Gastrocnemius medialis (tissue), 4 donors: ENCODE measurements at regions not wholly inside any gene's neighbourhood (a gene's known extent, or its start where the extent isn't known, plus 50 kb on each side); places are given as distances from the start of the nearest gene placed in this dataset.

Experiments used
- ATAC-seq, 2 donors: fragments of 150-250 bp; one replicate each; pipeline ENCODE4 v1.9.1; 2016
- DNase-seq, 2 donors: peaks; one replicate each; pipeline ENCODE4 v3.0.0-alpha.2; 2019
- H3K27ac ChIP-seq, 4 donors: fragments of 200-600 bp; sonication (generic); 1 replicate in 1 of 4; 2 replicates in 3 of 4; pipeline ENCODE4 v1.5.1; 2016 to 2018; ENCODE audit warnings: mild to moderate bottlenecking in 2 of 4, moderate library complexity in 1 of 4
- H3K27me3 ChIP-seq, 3 donors: fragments of 200-600 bp; sonication (generic) in 2 of 3; 1 replicate in 1 of 3; 2 replicates in 2 of 3; pipeline versions ENCODE4 v1.5.1 to v1.6.0; 2016 to 2019; ENCODE audit warnings: mild to moderate bottlenecking in 1 of 3, moderate library complexity in 1 of 3
- H3K36me3 ChIP-seq, 2 donors: fragments of 200-600 bp; sonication (generic) in 1 of 2; one replicate each; pipeline ENCODE4 v1.5.1; 2017 to 2018
- H3K4me1 ChIP-seq, 2 donors: fragments of 200-600 bp; sonication (generic) in 1 of 2; one replicate each; pipeline ENCODE4 v1.5.1; 2016 to 2017; ENCODE audit warnings: mild to moderate bottlenecking in 2 of 2
- H3K4me3 ChIP-seq, 4 donors: fragments of 200-600 bp; sonication (generic) in 3 of 4; 1 replicate in 1 of 4; 2 replicates in 3 of 4; pipeline ENCODE4 v1.5.1; 2016 to 2019; ENCODE audit warnings: mild to moderate bottlenecking in 2 of 4
- H3K9me3 ChIP-seq, 3 donors: fragments of 200-600 bp; sonication (generic) in 2 of 3; 1 replicate in 1 of 3; 2 replicates in 2 of 3; pipeline ENCODE4 v1.5.1; 2016 to 2019
- CTCF ChIP-seq, 5 experiments: fragments of 450-650 bp in 3 of 5; fragments of 200-600 bp in 2 of 5; sonication (generic) in 2 of 5; IDR thresholded peaks in 4 of 5; conservative IDR thresholded peaks in 1 of 5; 1 replicate in 4 of 5; 2 replicates in 1 of 5; pipeline ENCODE4 v1.5.1; 2016 to 2019; ENCODE audit warnings: antibody characterized with exemption in 5 of 5, mild to moderate bottlenecking in 3 of 5, moderate library complexity in 3 of 5
- POLR2A ChIP-seq, 2 donors: fragments of 450-650 bp; IDR thresholded peaks; one replicate each; pipeline ENCODE4 v1.6.1; 2017; ENCODE audit warnings: antibody characterized with exemption in 2 of 2, mild to moderate bottlenecking in 2 of 2, moderate library complexity in 2 of 2
- in situ Hi-C, 4 donors: fragments of 200-750 bp; cut with MboI; loops; one replicate each; pipeline versions ENCODE4 v1.15.0 to v1.8.0; 2017; ENCODE audit warnings: low sequenced_read_pairs in 4 of 4
- intact Hi-C: fragments of 100-400 bp; cut with DNase I; formaldehyde crosslinking; loops from one replicate; pipeline ENCODE4 v1.15.1; 2023; ENCODE audit warnings: low total_unique reads

- intact Hi-C loops = no loop called here
Measured at GRCh38 chr10:133019651-133020050, 68.1 kb upstream of the ADGRA1 start.

GRCh38 chr10:133019191-133019590 is 68.5 kb upstream of the ADGRA1 start:
- TF ChIP-seq POLR2A (IDR thresholded peaks at IDR 0.05) = no peak
- TF ChIP-seq CTCF (IDR thresholded peaks at IDR 0.05 in 4 of 5, conservative IDR thresholded peaks at IDR 0.05 in 1 of 5) = no peak
- Histone ChIP-seq H3K27ac (no peak overlapping the region), H3K36me3 (no peaks in the 10 kb centered on the region), H3K4me3 (no peak overlapping the region), H3K9me3 (no peaks in the 10 kb centered on the region), H3K27me3 (peaks cover 5 to 21% (median 11%) of the 10 kb centered on the region in 3 donors), H3K4me1 (no peaks in the 10 kb centered on the region)
- intact Hi-C loops (no loop called here), in situ Hi-C loops (no loop called here)
- DNase-seq = no peak
- no peak for ATAC-seq

More at GRCh38 chr10:133019651-133020050, 68.1 kb upstream of the ADGRA1 start:
- Histone ChIP-seq H3K4me3 (no peak overlapping the region), H3K4me1 (no peaks in the 10 kb centered on the region), H3K27me3 (peaks cover 5 to 21% (median 11%) of the 10 kb centered on the region in 3 donors), H3K9me3 (no peaks in the 10 kb centered on the region), H3K36me3 (no peaks in the 10 kb centered on the region), H3K27ac (no peak overlapping the region)
- DNase-seq (no peak), ATAC-seq (no peak)
- no peak for TF ChIP-seq POLR2A (IDR thresholded peaks at IDR 0.05)
- TF ChIP-seq CTCF (IDR thresholded peaks at IDR 0.05 in 4 of 5, conservative IDR thresholded peaks at IDR 0.05 in 1 of 5) = no peak
- in situ Hi-C loops = no loop called here

- in situ Hi-C loops (no loop called here), intact Hi-C loops (no loop called here)
- no peak for ATAC-seq
- Histone ChIP-seq H3K27me3 (peaks cover 5 to 19% (median 13%) of the 10 kb centered on the region in 3 donors), H3K9me3 (no peaks in the 10 kb centered on the region), H3K4me3 (no peak overlapping the region), H3K36me3 (no peaks in the 10 kb centered on the region), H3K27ac (no peak overlapping the region), H3K4me1 (no peaks in the 10 kb centered on the region)
- TF ChIP-seq CTCF (IDR thresholded peaks at IDR 0.05 in 4 of 5, conservative IDR thresholded peaks at IDR 0.05 in 1 of 5) (no peak), POLR2A (IDR thresholded peaks at IDR 0.05) (no peak)
- no peak for DNase-seq
Measured at GRCh38 chr10:133018491-133018890, 69.2 kb upstream of the ADGRA1 start.

- TF ChIP-seq POLR2A (IDR thresholded peaks at IDR 0.05) (no peak), CTCF (IDR thresholded peaks at IDR 0.05 in 4 of 5, conservative IDR thresholded peaks at IDR 0.05 in 1 of 5) (no peak)
- no peak for ATAC-seq
- no peak overlapping the region for H3K4me3 ChIP-seq
- H3K27me3 ChIP-seq = peaks cover 5 to 9% (median 7%) of the 10 kb centered on the region in 3 donors
- intact Hi-C loops = no loop called here
- no peaks in the 10 kb centered on the region for H3K4me1 ChIP-seq
- in situ Hi-C loops = no loop called here
- no peaks in the 10 kb centered on the region for H3K9me3 ChIP-seq
- no peaks in the 10 kb centered on the region for H3K36me3 ChIP-seq
- H3K27ac ChIP-seq = no peak overlapping the region
- no peak for DNase-seq
Measured at GRCh38 chr10:133017203-133017601, 70.5 kb upstream of the ADGRA1 start.
